SKM-1 (cell line): ENCODE measurements at regions not wholly inside any gene's neighbourhood (a gene's known extent, or its start where the extent isn't known, plus 50 kb on each side); places are given as distances from the start of the nearest gene placed in this dataset.
"Not testable (repeated sequence)": the region's sequence is repeated elsewhere in the genome, so short reads cannot be mapped to it uniquely, and the experiment has no call there.

Experiments
- DNase-seq: peaks from one replicate; lab custom pipeline; 2025; ENCODE audit not compliant: unreplicated experiment; lab: John Stamatoyannopoulos, UW

- no peak for DNase-seq
Measured at GRCh38 chr16:86224126-86224525, 286.2 kb upstream of the FOXF1 start.

GRCh38 chr16:86224629-86225028 lies 285.7 kb upstream of the FOXF1 start:
- DNase-seq, result no peak

- no peak for DNase-seq
Measured at GRCh38 chr16:86225905-86226371, 284.4 kb upstream of the FOXF1 start.

- no peak for DNase-seq
Measured at GRCh38 chr16:86227041-86227440, 283.3 kb upstream of the FOXF1 start.

- DNase-seq, result no peak
Measured at GRCh38 chr16:86227801-86228200, 282.5 kb upstream of the FOXF1 start.

- DNase-seq, result no peak
Measured at GRCh38 chr16:86228713-86229112, 281.6 kb upstream of the FOXF1 start.

GRCh38 chr16:86229283-86229682 lies 281.0 kb upstream of the FOXF1 start:
- no peak for DNase-seq

GRCh38 chr16:86229866-86230656 lies 280.3 kb upstream of the FOXF1 start:
- no peak for DNase-seq

- DNase-seq, result no peak
Measured at GRCh38 chr16:86231321-86231995, 278.9 kb upstream of the FOXF1 start.

- no peak for DNase-seq
Measured at GRCh38 chr16:86231996-86232350, 278.4 kb upstream of the FOXF1 start.

- no peak for DNase-seq
Measured at GRCh38 chr16:86232496-86232895, 277.8 kb upstream of the FOXF1 start.

GRCh38 chr16:86233506-86233905 lies 276.8 kb upstream of the FOXF1 start:
- not testable (repeated sequence) for DNase-seq

GRCh38 chr16:86239381-86239780 lies 270.9 kb upstream of the FOXF1 start:
- no peak for DNase-seq

- no peak for DNase-seq
Measured at GRCh38 chr16:86240716-86241363, 269.5 kb upstream of the FOXF1 start.

GRCh38 chr16:86241681-86242080 lies 268.6 kb upstream of the FOXF1 start:
- no peak for DNase-seq

GRCh38 chr16:86242244-86243122 lies 267.8 kb upstream of the FOXF1 start:
- no peak for DNase-seq

GRCh38 chr16:86243123-86243473 lies 267.2 kb upstream of the FOXF1 start:
- DNase-seq, result no peak

GRCh38 chr16:86243571-86244154 lies 266.7 kb upstream of the FOXF1 start:
- no peak for DNase-seq

- no peak for DNase-seq
Measured at GRCh38 chr16:86244158-86244557, 266.2 kb upstream of the FOXF1 start.

- no peak for DNase-seq
Measured at GRCh38 chr16:86244936-86245335, 265.4 kb upstream of the FOXF1 start.

GRCh38 chr16:86245351-86245750 lies 265.0 kb upstream of the FOXF1 start:
- DNase-seq, result no peak
